Gastrocnemius medialis (tissue), 4 donors: ENCODE measurements at regions not wholly inside any gene's neighbourhood (a gene's known extent, or its start where the extent isn't known, plus 50 kb on each side); places are given as distances from the start of the nearest gene placed in this dataset.

ENCODE experiments used
- ATAC-seq, 2 donors: fragments of 150-250 bp; one replicate each; pipeline ENCODE4 v1.9.1; 2016
- DNase-seq, 2 donors: peaks; one replicate each; pipeline ENCODE4 v3.0.0-alpha.2; 2019
- H3K27ac ChIP-seq, 4 donors: fragments of 200-600 bp; sonication (generic); 1 replicate in 1 of 4; 2 replicates in 3 of 4; pipeline ENCODE4 v1.5.1; 2016 to 2018; ENCODE audit warnings: mild to moderate bottlenecking in 2 of 4, moderate library complexity in 1 of 4
- H3K27me3 ChIP-seq, 3 donors: fragments of 200-600 bp; sonication (generic) in 2 of 3; 1 replicate in 1 of 3; 2 replicates in 2 of 3; pipeline versions ENCODE4 v1.5.1 to v1.6.0; 2016 to 2019; ENCODE audit warnings: mild to moderate bottlenecking in 1 of 3, moderate library complexity in 1 of 3
- H3K36me3 ChIP-seq, 2 donors: fragments of 200-600 bp; sonication (generic) in 1 of 2; one replicate each; pipeline ENCODE4 v1.5.1; 2017 to 2018
- H3K4me1 ChIP-seq, 2 donors: fragments of 200-600 bp; sonication (generic) in 1 of 2; one replicate each; pipeline ENCODE4 v1.5.1; 2016 to 2017; ENCODE audit warnings: mild to moderate bottlenecking in 2 of 2
- H3K4me3 ChIP-seq, 4 donors: fragments of 200-600 bp; sonication (generic) in 3 of 4; 1 replicate in 1 of 4; 2 replicates in 3 of 4; pipeline ENCODE4 v1.5.1; 2016 to 2019; ENCODE audit warnings: mild to moderate bottlenecking in 2 of 4
- H3K9me3 ChIP-seq, 3 donors: fragments of 200-600 bp; sonication (generic) in 2 of 3; 1 replicate in 1 of 3; 2 replicates in 2 of 3; pipeline ENCODE4 v1.5.1; 2016 to 2019
- CTCF ChIP-seq, 5 experiments: fragments of 450-650 bp in 3 of 5; fragments of 200-600 bp in 2 of 5; sonication (generic) in 2 of 5; IDR thresholded peaks in 4 of 5; conservative IDR thresholded peaks in 1 of 5; 1 replicate in 4 of 5; 2 replicates in 1 of 5; pipeline ENCODE4 v1.5.1; 2016 to 2019; ENCODE audit warnings: antibody characterized with exemption in 5 of 5, mild to moderate bottlenecking in 3 of 5, moderate library complexity in 3 of 5
- POLR2A ChIP-seq, 2 donors: fragments of 450-650 bp; IDR thresholded peaks; one replicate each; pipeline ENCODE4 v1.6.1; 2017; ENCODE audit warnings: antibody characterized with exemption in 2 of 2, mild to moderate bottlenecking in 2 of 2, moderate library complexity in 2 of 2
- in situ Hi-C, 4 donors: fragments of 200-750 bp; cut with MboI; loops; one replicate each; pipeline versions ENCODE4 v1.15.0 to v1.8.0; 2017; ENCODE audit warnings: low sequenced_read_pairs in 4 of 4
- intact Hi-C: fragments of 100-400 bp; cut with DNase I; formaldehyde crosslinking; loops from one replicate; pipeline ENCODE4 v1.15.1; 2023; ENCODE audit warnings: low total_unique reads

- H3K4me3 ChIP-seq = peak overlapping the region; percentile 35 to 46 (median 38)
- intact Hi-C loops = loop anchor here (1.0 to 5.0 kb wide), 3 partner anchors 147 to 248 kb away; no protein-coding TSS in a partner anchor
- peak; percentile 74 to 82 for DNase-seq
- H3K4me1 ChIP-seq = peaks cover 5 to 9% of the 10 kb centered on the region in 2 donors
- peak overlapping the region; percentile 71 to 77 (median 74) for H3K27ac ChIP-seq
- ATAC-seq = peak; percentile 99
- no peaks in the 10 kb centered on the region for H3K9me3 ChIP-seq
- H3K27me3 ChIP-seq = no peaks in the 10 kb centered on the region
- in situ Hi-C loops = loop anchor here in 3 of 4 donors (5.0 to 10.0 kb wide), 3 partner anchors 209 to 217 kb away; partner anchors contain the start of gene PFN2 (in 2 of the 3)
- TF ChIP-seq CTCF (IDR thresholded peaks at IDR 0.05 in 4 of 5, conservative IDR thresholded peaks at IDR 0.05 in 1 of 5) = peak; percentile 50 to 77 (median 70)
- TF ChIP-seq POLR2A (IDR thresholded peaks at IDR 0.05) = no peak
- H3K36me3 ChIP-seq = no peaks in the 10 kb centered on the region
Measured at GRCh38 chr3:150183678-150184425, 213.2 kb upstream of the PFN2 start.

GRCh38 chr3:150180334-150180733 is 209.6 kb upstream of the PFN2 start:
- in situ Hi-C loops = loop anchor here in 3 of 4 donors (5.0 to 10.0 kb wide), 3 partner anchors 206 to 213 kb away; partner anchors contain the start of gene PFN2 (in 2 of the 3)
- no peak overlapping the region for H3K4me3 ChIP-seq
- DNase-seq = no peak
- ATAC-seq = no peak
- TF ChIP-seq CTCF (IDR thresholded peaks at IDR 0.05 in 4 of 5, conservative IDR thresholded peaks at IDR 0.05 in 1 of 5) (no peak), POLR2A (IDR thresholded peaks at IDR 0.05) (no peak)
- no peaks in the 10 kb centered on the region for H3K27me3 ChIP-seq
- H3K4me1 ChIP-seq = peaks cover 5 to 9% of the 10 kb centered on the region in 2 donors
- intact Hi-C loops = loop anchor here (5.0 kb wide), 1 partner anchor 143 kb away; no protein-coding TSS in a partner anchor
- no peaks in the 10 kb centered on the region for H3K9me3 ChIP-seq
- no peaks in the 10 kb centered on the region for H3K36me3 ChIP-seq
- H3K27ac ChIP-seq = peak overlapping the region in 1 of 4 donors; percentile 49

GRCh38 chr3:150179330-150179729 is 208.6 kb upstream of the PFN2 start:
- Histone ChIP-seq H3K4me1 (peaks cover 5% of the 10 kb centered on the region in 2 donors), H3K4me3 (no peak overlapping the region), H3K36me3 (no peaks in the 10 kb centered on the region), H3K9me3 (no peaks in the 10 kb centered on the region), H3K27ac (no peak overlapping the region), H3K27me3 (no peaks in the 10 kb centered on the region)
- ATAC-seq (no peak), DNase-seq (no peak)
- intact Hi-C loops (no loop called here), in situ Hi-C loops (no loop called here)
- TF ChIP-seq CTCF (IDR thresholded peaks at IDR 0.05 in 4 of 5, conservative IDR thresholded peaks at IDR 0.05 in 1 of 5) = no peak
- TF ChIP-seq POLR2A (IDR thresholded peaks at IDR 0.05) = no peak

DNA sequence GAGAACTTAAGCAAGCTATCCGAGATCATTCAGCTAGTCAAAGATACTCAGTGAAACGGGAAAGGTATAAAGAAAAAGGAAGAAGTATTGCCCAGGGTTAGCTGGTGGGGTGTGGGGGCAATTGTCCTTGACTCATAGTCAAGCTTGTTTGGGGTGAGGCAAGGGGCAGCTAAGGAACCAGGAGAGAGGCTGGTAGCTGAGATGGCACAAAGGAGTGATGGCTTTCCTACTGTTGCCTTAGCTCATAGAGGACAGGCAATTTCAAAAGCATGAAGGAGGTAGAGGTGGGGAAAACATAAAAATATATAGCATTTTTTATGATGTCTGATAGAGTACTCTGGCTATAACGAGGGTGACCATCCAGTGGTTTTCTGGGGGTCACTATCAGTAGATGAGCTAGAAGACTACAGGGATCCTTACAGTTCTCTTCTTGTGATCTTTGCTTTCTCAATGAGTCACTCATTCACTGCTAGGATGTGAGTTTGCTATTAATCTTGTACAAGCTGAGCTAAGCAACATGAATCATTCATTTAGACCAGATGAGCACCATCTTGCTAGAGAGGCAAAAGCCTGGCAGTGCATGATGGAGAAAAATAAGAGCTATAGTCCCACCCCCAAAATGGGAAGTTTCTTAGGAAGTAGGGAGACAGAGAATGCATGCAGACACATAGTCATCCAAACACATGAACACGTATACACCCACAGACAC is 207.1 kb upstream of the PFN2 start:
- no peak overlapping the region for H3K4me3 ChIP-seq
- intact Hi-C loops (no loop called here), in situ Hi-C loops (no loop called here)
- H3K36me3 ChIP-seq = no peaks in the 10 kb centered on the region
- no peak for DNase-seq
- H3K27ac ChIP-seq = no peak overlapping the region
- no peaks in the 10 kb centered on the region for H3K9me3 ChIP-seq
- no peak for ATAC-seq
- H3K27me3 ChIP-seq = no peaks in the 10 kb centered on the region
- H3K4me1 ChIP-seq = peaks cover 4 to 14% of the 10 kb centered on the region in 2 donors
- TF ChIP-seq POLR2A (IDR thresholded peaks at IDR 0.05) = no peak
- TF ChIP-seq CTCF (IDR thresholded peaks at IDR 0.05 in 4 of 5, conservative IDR thresholded peaks at IDR 0.05 in 1 of 5) = no peak
